Spinal cord (tissue), 9 donors: ENCODE measurements at regions not wholly inside any gene's neighbourhood (a gene's known extent, or its start where the extent isn't known, plus 50 kb on each side); places are given as distances from the start of the nearest gene placed in this dataset.
A peak's percentile ranks its signal among the peaks of the same experiment; 100 is the strongest.

Experiments
- DNase-seq, 6 donors: peaks; one replicate each; pipeline versions ENCODE4 v3.0.0 to v3.0.0-alpha.2; 2013 to 2015; ENCODE audit warnings: low spot score in 6 of 6, low read depth in 4 of 6
- H3K27ac ChIP-seq: one replicate; pipeline ENCODE4 v1.5.1; 2013; ENCODE audit warnings: low read depth, low read length, control low read depth
- H3K27me3 ChIP-seq: one replicate; pipeline ENCODE4 v1.6.1; 2013; ENCODE audit warnings: low read length; ENCODE audit not compliant: control insufficient read depth, insufficient read depth
- H3K36me3 ChIP-seq: one replicate; pipeline ENCODE4 v1.6.1; 2013; ENCODE audit warnings: low read length; ENCODE audit not compliant: control insufficient read depth, insufficient read depth
- H3K4me1 ChIP-seq: one replicate; pipeline ENCODE4 v1.6.1; 2013; ENCODE audit warnings: low read length; ENCODE audit not compliant: control insufficient read depth, insufficient read depth
- H3K4me3 ChIP-seq: one replicate; pipeline ENCODE4 v1.5.1; 2013; ENCODE audit warnings: low read depth, low read length, control low read depth
- H3K9me3 ChIP-seq: one replicate; pipeline ENCODE4 v1.6.1; 2013; ENCODE audit warnings: low read length; ENCODE audit not compliant: control insufficient read depth, insufficient read depth
- WGBS: methylation state at CpG from one replicate; pipeline ENCODE4 v1.1.5; 2013; ENCODE audit warnings: missing lambda C conversion rate; ENCODE audit not compliant: insufficient coverage; 5-methylcytosine and 5-hydroxymethylcytosine counted together
- donor health status: healthy.

DNA sequence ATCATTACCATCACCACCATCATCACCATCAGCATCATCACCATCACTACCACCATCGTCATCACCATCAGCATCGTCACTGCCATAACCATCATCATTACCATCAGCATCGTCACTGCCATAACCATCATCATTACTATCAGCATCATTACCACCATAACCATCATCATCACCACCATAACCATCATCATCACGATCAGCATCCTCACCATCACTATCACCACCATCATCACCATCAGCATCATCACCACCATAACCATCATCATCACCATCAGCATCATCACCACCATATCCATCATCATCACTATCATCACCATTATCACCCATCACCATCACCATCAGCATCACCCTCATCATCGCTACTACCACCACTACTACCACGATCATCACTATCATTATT is 493.9 kb upstream of the TBX3 start:
- Histone ChIP-seq H3K27ac (no peak overlapping the region), H3K4me3 (no peak overlapping the region), H3K9me3 (no peaks in the 10 kb centered on the region), H3K4me1 (no peaks in the 10 kb centered on the region), H3K36me3 (no peaks in the 10 kb centered on the region), H3K27me3 (no peaks in the 10 kb centered on the region)
- no peak for DNase-seq
- WGBS, result 98% methylated on average over 4 of the region's 6 CpGs

DNA sequence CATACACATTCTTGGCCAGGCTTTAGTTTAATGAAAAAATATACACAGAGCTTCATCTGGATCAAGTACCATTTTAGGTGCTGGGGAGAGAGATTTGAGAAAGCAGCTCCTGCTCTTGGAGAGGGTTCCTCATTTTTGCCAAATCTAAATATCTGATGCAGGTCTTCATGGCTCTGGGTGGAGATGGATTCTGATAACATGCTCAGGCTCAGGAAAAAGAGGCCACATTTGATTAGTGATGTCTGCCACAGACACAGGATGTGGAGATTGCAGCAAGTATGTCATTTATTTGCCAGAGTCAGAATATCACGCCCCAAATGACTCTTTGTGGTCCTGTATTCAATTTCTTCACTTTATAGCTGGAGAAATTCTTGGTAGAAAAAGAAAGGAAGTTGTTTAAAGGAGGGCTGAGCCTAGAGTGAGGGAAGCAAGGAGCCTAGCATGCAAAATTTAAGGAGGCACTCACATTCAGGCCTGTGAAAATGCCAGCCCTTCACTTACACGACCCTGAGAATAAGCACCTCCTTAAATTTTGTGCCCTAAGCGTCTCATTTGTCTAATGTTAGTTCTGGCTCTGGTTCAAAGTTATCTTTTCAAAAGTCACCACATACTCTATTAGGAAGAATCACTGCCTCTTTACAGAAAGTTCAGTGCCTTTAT is 492.9 kb upstream of the TBX3 start:
- H3K9me3 ChIP-seq, result no peaks in the 10 kb centered on the region
- no peak for DNase-seq
- H3K36me3 ChIP-seq, result no peaks in the 10 kb centered on the region
- H3K4me3 ChIP-seq, result no peak overlapping the region
- no peaks in the 10 kb centered on the region for H3K27me3 ChIP-seq
- H3K4me1 ChIP-seq, result no peaks in the 10 kb centered on the region
- H3K27ac ChIP-seq, result no peak overlapping the region
- WGBS, result no CpG with 5 or more reads among the region's 3 CpGs

DNA sequence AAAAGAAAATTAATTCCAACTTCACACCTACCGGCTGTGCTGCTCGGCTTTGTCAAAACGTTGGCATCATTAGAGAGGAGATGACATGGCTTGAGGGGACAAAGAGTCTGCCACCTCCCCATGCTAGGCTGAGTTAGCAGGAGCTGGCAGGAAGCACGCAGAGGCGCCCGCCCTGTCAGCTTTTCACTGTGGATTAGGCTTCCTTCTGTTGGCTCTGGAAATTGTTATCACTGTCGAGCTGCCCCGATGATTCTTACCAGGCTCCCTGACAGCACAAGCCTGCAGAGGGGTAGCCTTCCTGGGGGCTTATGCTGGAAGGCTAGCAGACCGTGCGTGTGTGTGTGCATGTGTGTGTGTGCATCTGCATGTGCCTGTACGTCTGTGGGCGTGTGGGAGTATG is 490.9 kb upstream of the TBX3 start:
- DNase-seq, result peak in 2 of 6 donors; percentile 44 to 82
- H3K4me3 ChIP-seq, result no peak overlapping the region
- no peaks in the 10 kb centered on the region for H3K27me3 ChIP-seq
- H3K36me3 ChIP-seq, result no peaks in the 10 kb centered on the region
- WGBS, result 49% methylated on average over 12 of the region's 12 CpGs
- H3K27ac ChIP-seq, result no peak overlapping the region
- H3K9me3 ChIP-seq, result no peaks in the 10 kb centered on the region
- no peaks in the 10 kb centered on the region for H3K4me1 ChIP-seq

DNA sequence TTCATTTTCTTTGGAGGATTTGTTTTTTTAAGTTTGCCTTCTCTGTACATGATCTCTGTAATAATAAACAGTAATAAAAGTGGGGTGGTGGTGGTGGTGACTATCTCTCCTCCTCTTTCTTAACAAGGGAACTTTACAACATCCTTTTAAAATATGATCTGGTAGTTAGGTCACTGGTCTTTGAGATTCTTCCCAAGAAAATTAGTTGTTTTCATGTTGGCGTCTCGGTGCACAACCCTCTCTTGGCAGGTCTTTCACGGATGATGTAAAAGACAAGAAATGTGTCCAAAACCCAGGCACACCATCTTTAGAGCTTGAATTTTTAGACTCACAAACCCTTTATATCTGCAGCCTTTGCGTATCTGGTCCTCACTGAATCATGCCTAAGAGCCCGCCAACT is 488.5 kb upstream of the TBX3 start:
- H3K4me1 ChIP-seq, result no peaks in the 10 kb centered on the region
- H3K36me3 ChIP-seq, result no peaks in the 10 kb centered on the region
- H3K9me3 ChIP-seq, result no peaks in the 10 kb centered on the region
- H3K4me3 ChIP-seq, result no peak overlapping the region
- DNase-seq, result no peak
- H3K27ac ChIP-seq, result no peak overlapping the region
- H3K27me3 ChIP-seq, result no peaks in the 10 kb centered on the region
- 92% methylated on average over 2 of the region's 5 CpGs for WGBS

DNA sequence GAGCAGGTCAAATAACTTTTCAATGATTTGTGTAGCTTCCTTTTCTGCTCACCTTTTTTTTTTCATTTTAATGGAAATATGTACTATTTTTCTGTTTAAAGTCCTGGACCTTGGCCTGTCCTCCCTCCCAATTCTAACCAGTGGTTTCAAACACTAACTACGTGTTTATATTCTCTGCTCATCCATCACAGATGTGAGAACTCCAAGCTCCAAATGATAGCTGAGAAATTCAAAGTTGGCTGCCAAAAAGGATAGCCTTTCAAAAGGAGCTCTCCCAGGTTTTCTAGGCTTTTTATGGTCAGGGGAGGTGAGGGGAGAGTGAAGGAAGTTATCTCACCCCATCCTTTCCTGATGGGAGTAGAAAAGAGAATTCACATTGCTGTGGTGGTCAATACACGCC is 486.0 kb upstream of the TBX3 start:
- WGBS, result 100% methylated on average over 1 of the region's 2 CpGs
- no peaks in the 10 kb centered on the region for H3K36me3 ChIP-seq
- no peak for DNase-seq
- H3K9me3 ChIP-seq, result no peaks in the 10 kb centered on the region
- no peak overlapping the region for H3K4me3 ChIP-seq
- H3K27me3 ChIP-seq, result no peaks in the 10 kb centered on the region
- no peak overlapping the region for H3K27ac ChIP-seq
- no peaks in the 10 kb centered on the region for H3K4me1 ChIP-seq

DNA sequence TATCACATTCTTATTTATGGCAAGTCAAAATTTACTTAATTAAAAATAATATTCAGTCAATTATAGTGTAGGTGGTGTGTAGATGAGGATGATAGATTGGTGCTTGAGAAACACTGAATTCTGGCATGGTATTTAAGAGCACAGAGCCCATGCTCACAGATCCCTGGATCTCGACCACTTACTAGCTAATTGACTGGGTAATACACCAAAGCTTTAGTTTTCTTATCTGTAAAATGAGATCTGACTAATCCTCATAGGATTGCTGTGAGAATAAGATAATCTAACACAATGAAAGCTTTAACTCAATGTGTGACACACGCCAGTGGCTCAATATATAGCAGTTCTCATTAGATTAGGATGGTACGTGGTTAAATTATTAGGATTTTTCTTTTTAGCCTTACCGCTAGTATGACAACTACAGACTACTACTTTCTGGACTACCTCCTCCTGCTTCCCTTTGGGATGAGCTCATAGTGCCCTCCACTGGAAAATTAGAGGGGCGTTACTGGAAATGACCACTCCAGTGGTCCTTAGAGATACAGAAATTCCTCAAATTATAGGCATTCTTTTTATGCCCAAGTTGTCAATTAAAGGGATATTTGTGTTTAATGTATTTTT is 482.8 kb upstream of the TBX3 start:
- Histone ChIP-seq H3K4me1 (no peaks in the 10 kb centered on the region), H3K36me3 (no peaks in the 10 kb centered on the region), H3K27me3 (no peaks in the 10 kb centered on the region), H3K27ac (no peak overlapping the region), H3K9me3 (no peaks in the 10 kb centered on the region), H3K4me3 (no peak overlapping the region)
- no CpG with 5 or more reads among the region's 5 CpGs for WGBS
- peak in 1 of 6 donors; percentile 7 for DNase-seq

DNA sequence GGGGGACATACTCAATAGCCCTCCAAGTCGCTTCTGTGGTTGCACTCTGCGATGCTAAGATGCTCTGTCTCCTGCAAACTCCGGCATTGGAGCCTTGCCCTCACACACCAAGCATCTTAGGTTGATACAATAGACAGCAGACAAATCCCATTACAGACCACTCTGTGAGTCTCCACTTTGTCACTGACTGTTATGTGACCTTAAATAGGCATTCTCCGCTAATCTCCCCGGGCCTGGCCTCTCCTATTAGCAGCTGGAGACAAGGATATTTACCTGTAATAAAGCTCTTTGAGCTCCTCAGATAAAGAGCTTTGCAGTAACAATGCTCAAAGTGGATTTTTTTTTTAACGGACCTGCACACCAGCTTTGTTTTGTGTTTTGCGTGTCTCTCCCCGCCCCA is 479.7 kb upstream of the TBX3 start:
- 62% methylated on average over 7 of the region's 8 CpGs for WGBS
- H3K27ac ChIP-seq, result no peak overlapping the region
- no peak for DNase-seq
- no peaks in the 10 kb centered on the region for H3K9me3 ChIP-seq
- H3K4me1 ChIP-seq, result no peaks in the 10 kb centered on the region
- H3K27me3 ChIP-seq, result no peaks in the 10 kb centered on the region
- H3K4me3 ChIP-seq, result no peak overlapping the region
- H3K36me3 ChIP-seq, result no peaks in the 10 kb centered on the region

DNA sequence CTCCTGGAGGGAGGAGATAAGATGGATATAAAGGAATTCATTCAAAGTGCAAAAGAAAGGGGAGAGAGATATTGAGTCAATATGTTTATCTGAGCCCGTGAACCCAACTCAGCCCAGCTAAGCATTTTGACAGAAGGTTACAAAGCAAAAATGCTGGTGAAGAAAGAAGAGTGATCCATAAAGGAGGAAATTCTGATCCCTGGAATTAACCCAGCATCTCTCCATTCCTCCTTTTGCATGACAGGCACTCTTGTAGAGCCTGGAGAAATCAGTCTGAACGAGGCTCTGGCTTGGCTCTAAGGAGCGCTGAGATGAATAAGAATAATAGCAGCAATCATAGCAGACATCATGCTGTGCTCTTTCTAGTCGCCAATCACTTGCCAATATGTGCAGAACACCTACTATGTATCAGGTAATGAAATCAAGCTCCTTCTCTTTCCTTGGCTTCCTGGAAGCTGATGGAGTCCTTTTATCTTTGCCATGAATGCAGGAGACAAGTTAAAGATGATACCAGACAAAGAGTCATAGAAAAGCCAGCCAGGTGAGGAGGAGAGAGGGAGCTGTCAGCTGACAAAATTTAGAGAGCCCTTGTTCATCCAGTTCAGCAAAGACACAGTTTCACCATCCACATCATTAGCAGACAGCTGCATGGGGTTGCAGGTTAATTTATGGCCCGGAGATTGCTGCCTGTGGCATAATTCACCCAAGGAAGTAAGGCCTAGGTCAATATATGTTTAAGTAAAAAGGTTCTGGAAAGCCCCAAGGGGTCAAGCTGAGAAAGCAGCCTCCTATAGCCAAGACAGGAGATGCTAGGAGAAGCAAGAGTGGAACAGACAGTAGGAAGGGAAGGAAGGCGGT is 476.5 kb upstream of the TBX3 start:
- no peak for DNase-seq
- WGBS, result 58% methylated on average over 2 of the region's 6 CpGs
- Histone ChIP-seq H3K4me3 (no peak overlapping the region), H3K4me1 (no peaks in the 10 kb centered on the region), H3K9me3 (no peaks in the 10 kb centered on the region), H3K27ac (no peak overlapping the region), H3K36me3 (no peaks in the 10 kb centered on the region), H3K27me3 (no peaks in the 10 kb centered on the region)

DNA sequence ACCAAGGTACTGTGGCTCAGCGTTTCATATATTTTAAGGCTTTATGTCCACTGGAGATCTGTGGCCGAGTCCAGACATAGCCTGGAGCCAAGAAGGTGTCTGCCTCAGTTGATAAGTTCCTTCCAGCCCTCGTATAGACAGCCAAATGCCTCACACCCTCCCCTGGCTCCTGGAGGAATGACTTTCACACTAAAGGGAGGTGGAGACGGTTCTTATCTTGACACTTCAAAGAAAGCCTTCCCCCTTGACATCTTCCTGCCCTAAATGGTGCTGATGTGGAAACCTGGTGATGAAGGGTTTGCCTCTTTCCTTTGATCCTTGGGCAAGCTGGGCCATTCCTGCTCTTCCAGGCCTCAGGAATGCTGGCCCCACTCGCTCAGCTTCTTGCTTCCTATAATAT is 474.8 kb upstream of the TBX3 start:
- H3K36me3 ChIP-seq, result no peaks in the 10 kb centered on the region
- H3K27me3 ChIP-seq, result no peaks in the 10 kb centered on the region
- H3K4me3 ChIP-seq, result no peak overlapping the region
- no peaks in the 10 kb centered on the region for H3K9me3 ChIP-seq
- no peak overlapping the region for H3K27ac ChIP-seq
- 63% methylated on average over 3 of the region's 5 CpGs for WGBS
- DNase-seq, result no peak
- no peaks in the 10 kb centered on the region for H3K4me1 ChIP-seq
